ENCODE measurements at regions not wholly inside any gene's neighbourhood (a gene's known extent, or its start where the extent isn't known, plus 50 kb on each side); places are given as distances from the start of the nearest gene placed in this dataset.

DNA sequence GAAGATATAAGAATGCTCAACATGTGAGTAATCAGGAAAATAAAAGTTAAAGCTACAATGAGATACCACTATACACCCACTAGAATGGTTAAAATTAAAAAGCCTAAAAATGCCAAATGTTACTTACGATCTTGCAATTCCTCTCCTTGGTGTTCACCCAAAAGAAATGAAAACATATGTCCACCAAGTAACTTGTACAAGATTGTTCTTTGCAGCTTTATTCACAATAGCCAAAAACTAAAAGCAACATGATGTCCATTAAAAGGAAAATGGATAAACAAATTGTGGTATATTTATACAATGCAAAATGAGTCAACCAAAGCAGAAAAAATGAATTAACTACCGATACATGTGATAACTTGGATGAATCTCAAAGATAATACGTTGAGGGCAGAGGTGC is 301.6 kb upstream of the THBS1 start:
- no peak overlapping the region for H3K9ac ChIP-seq (ENCODE audit: low read length)
- no peaks in the 10 kb centered on the region for H3K36me3 ChIP-seq (ENCODE audit: control insufficient read depth, low read depth, low read length)
- H3K9me3 ChIP-seq (ENCODE audit: control insufficient read depth, low read depth, low read length) = no peaks in the 10 kb centered on the region
- H3K27ac ChIP-seq (ENCODE audit: low read length) = no peak overlapping the region
- no peaks in the 10 kb centered on the region for H3K27me3 ChIP-seq (ENCODE audit: control insufficient read depth, insufficient read depth, low read length)
- H3K4me3 ChIP-seq (ENCODE audit: low read length) = no peak overlapping the region
- H3K4me1 ChIP-seq (ENCODE audit: control insufficient read depth, low read depth, low read length) = peaks cover 5% of the 10 kb centered on the region

DNA sequence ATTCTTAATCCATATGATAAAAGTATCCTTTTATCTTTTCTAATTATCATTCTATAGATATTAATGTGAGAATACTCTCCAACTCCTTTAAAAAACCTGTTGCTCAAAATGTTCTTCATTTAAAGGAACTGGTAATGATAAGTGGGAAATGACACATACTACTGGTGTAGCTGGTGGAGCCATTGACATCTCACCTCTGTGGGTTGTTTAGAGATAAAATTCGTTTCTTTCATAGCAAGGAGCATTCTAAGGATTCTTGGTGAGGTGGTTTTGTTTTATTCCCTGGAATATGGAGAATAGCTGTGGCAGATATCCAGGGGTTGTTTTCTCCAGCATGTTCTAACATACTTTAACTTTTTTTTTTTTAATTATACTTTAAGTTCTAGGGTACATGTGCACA is 299.8 kb upstream of the THBS1 start:
- Histone ChIP-seq H3K9me3 (ENCODE audit: control insufficient read depth, low read depth, low read length) (no peaks in the 10 kb centered on the region), H3K4me1 (ENCODE audit: control insufficient read depth, low read depth, low read length) (no peaks in the 10 kb centered on the region), H3K4me3 (ENCODE audit: low read length) (no peak overlapping the region), H3K27me3 (ENCODE audit: control insufficient read depth, insufficient read depth, low read length) (no peaks in the 10 kb centered on the region), H3K36me3 (ENCODE audit: control insufficient read depth, low read depth, low read length) (no peaks in the 10 kb centered on the region), H3K9ac (ENCODE audit: low read length) (no peak overlapping the region), H3K27ac (ENCODE audit: low read length) (no peak overlapping the region)

DNA sequence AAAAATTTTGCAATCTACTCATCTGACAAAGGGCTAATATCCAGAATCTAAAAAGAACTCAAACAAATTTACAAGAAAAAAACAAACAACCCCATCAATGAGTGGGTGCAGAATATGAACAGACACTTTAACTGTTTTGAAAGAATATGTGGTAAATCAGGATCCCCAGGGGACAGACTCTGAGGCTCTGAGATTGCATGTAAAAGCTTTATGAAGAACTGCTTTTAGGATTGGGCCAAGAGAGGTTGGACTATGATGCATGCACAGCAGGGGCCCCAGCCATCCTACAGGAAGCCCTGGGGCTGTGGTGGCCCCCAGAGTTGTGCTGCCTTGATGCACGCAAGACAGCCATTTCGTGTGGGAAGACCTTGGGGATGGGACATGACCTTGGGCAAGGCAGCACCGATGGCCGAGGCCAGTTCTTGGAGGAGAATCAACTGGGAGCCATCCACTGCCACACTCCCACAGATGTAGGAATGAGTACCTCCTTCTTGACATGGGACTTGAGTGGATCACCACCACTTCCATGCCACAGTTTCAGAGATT is 298.1 kb upstream of the THBS1 start:
- Histone ChIP-seq H3K27ac (ENCODE audit: low read length) (no peak overlapping the region), H3K36me3 (ENCODE audit: control insufficient read depth, low read depth, low read length) (no peaks in the 10 kb centered on the region), H3K4me1 (ENCODE audit: control insufficient read depth, low read depth, low read length) (no peaks in the 10 kb centered on the region), H3K4me3 (ENCODE audit: low read length) (no peak overlapping the region), H3K9me3 (ENCODE audit: control insufficient read depth, low read depth, low read length) (no peaks in the 10 kb centered on the region), H3K9ac (ENCODE audit: low read length) (no peak overlapping the region), H3K27me3 (ENCODE audit: control insufficient read depth, insufficient read depth, low read length) (no peaks in the 10 kb centered on the region)

GRCh38 chr15:39283531-39283930 is 297.3 kb upstream of the THBS1 start:
- Histone ChIP-seq H3K4me3 (ENCODE audit: low read length) (no peak overlapping the region), H3K9me3 (ENCODE audit: control insufficient read depth, low read depth, low read length) (no peaks in the 10 kb centered on the region), H3K27me3 (ENCODE audit: control insufficient read depth, insufficient read depth, low read length) (no peaks in the 10 kb centered on the region), H3K9ac (ENCODE audit: low read length) (no peak overlapping the region), H3K36me3 (ENCODE audit: control insufficient read depth, low read depth, low read length) (no peaks in the 10 kb centered on the region), H3K27ac (ENCODE audit: low read length) (no peak overlapping the region), H3K4me1 (ENCODE audit: control insufficient read depth, low read depth, low read length) (no peaks in the 10 kb centered on the region)

DNA sequence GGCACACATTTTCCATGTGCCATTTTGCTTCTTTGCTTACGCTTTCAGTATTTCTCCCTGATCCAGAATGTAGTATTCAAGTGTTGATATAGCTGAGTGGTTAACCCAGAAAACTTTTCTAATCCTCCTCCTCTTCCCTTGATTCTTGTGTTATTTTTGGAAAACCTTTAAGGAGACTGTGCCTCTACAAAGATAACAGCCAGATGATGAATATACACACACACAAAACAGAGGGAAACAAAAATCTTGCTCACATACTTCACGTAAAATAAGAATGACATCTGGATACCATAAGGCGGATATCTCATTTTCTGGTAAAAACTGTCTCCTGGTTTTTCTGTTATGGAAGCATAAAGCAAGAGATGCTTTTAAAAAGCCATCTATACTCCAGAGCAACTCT is 295.8 kb upstream of the THBS1 start:
- no peaks in the 10 kb centered on the region for H3K27me3 ChIP-seq (ENCODE audit: control insufficient read depth, insufficient read depth, low read length)
- no peak overlapping the region for H3K9ac ChIP-seq (ENCODE audit: low read length)
- no peaks in the 10 kb centered on the region for H3K4me1 ChIP-seq (ENCODE audit: control insufficient read depth, low read depth, low read length)
- H3K9me3 ChIP-seq (ENCODE audit: control insufficient read depth, low read depth, low read length) = no peaks in the 10 kb centered on the region
- no peak overlapping the region for H3K27ac ChIP-seq (ENCODE audit: low read length)
- no peaks in the 10 kb centered on the region for H3K36me3 ChIP-seq (ENCODE audit: control insufficient read depth, low read depth, low read length)
- no peak overlapping the region for H3K4me3 ChIP-seq (ENCODE audit: low read length)

- H3K27ac ChIP-seq (ENCODE audit: low read length) = no peak overlapping the region
- no peaks in the 10 kb centered on the region for H3K36me3 ChIP-seq (ENCODE audit: control insufficient read depth, low read depth, low read length)
- no peaks in the 10 kb centered on the region for H3K4me1 ChIP-seq (ENCODE audit: control insufficient read depth, low read depth, low read length)
- no peaks in the 10 kb centered on the region for H3K27me3 ChIP-seq (ENCODE audit: control insufficient read depth, insufficient read depth, low read length)
- H3K9me3 ChIP-seq (ENCODE audit: control insufficient read depth, low read depth, low read length) = no peaks in the 10 kb centered on the region
- no peak overlapping the region for H3K4me3 ChIP-seq (ENCODE audit: low read length)
- H3K9ac ChIP-seq (ENCODE audit: low read length) = no peak overlapping the region
These were observed 295.2 kb upstream of the THBS1 start for GRCh38 chr15:39285663-39286062.

GRCh38 chr15:39286706-39287105 is 294.2 kb upstream of the THBS1 start:
- Histone ChIP-seq H3K9ac (ENCODE audit: low read length) (no peak overlapping the region), H3K27me3 (ENCODE audit: control insufficient read depth, insufficient read depth, low read length) (no peaks in the 10 kb centered on the region), H3K4me1 (ENCODE audit: control insufficient read depth, low read depth, low read length) (no peaks in the 10 kb centered on the region), H3K9me3 (ENCODE audit: control insufficient read depth, low read depth, low read length) (no peaks in the 10 kb centered on the region), H3K4me3 (ENCODE audit: low read length) (no peak overlapping the region), H3K27ac (ENCODE audit: low read length) (no peak overlapping the region), H3K36me3 (ENCODE audit: control insufficient read depth, low read depth, low read length) (no peaks in the 10 kb centered on the region)

GRCh38 chr15:39287322-39288195 is 293.3 kb upstream of the THBS1 start:
- Histone ChIP-seq H3K9me3 (ENCODE audit: control insufficient read depth, low read depth, low read length) (no peaks in the 10 kb centered on the region), H3K9ac (ENCODE audit: low read length) (no peak overlapping the region), H3K27me3 (ENCODE audit: control insufficient read depth, insufficient read depth, low read length) (no peaks in the 10 kb centered on the region), H3K4me1 (ENCODE audit: control insufficient read depth, low read depth, low read length) (no peaks in the 10 kb centered on the region), H3K36me3 (ENCODE audit: control insufficient read depth, low read depth, low read length) (no peaks in the 10 kb centered on the region), H3K27ac (ENCODE audit: low read length) (no peak overlapping the region), H3K4me3 (ENCODE audit: low read length) (no peak overlapping the region)

DNA sequence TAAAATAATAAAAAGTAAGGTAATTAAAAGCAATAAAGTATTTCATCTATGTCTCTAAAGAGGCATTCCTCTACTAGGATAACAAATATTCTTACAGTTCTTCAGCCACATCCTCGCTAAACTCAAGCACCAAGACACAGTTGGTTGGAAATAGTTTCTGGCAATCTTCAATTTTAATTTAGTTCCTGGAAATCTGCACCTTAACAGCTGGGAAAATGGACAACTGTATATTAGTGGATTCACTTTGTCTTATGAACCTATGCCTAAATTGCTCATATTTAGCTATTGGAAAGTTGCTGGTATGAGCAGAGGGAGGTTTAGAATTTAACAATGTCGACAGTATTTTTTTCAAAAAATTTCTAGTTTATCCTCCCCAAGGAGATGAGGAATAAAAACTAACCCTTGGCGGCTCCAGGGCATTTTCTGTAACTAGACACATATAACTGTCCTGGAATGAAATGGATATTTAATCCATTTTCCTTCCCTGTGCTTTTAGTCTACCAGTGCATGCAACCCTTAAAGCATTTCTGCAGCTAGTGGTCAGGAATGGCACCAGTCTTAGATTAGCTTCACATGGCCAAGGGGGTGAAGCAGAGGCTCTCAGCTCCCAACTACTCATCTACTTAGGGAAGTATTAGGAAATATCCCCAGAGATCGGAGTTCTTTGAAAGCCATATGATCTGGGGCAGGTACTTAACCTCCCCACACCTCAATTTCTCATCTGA is 290.0 kb upstream of the THBS1 start:
- H3K4me1 ChIP-seq (ENCODE audit: control insufficient read depth, low read depth, low read length) = no peaks in the 10 kb centered on the region
- H3K27me3 ChIP-seq (ENCODE audit: control insufficient read depth, insufficient read depth, low read length) = no peaks in the 10 kb centered on the region
- no peaks in the 10 kb centered on the region for H3K9me3 ChIP-seq (ENCODE audit: control insufficient read depth, low read depth, low read length)
- no peak overlapping the region for H3K27ac ChIP-seq (ENCODE audit: low read length)
- H3K36me3 ChIP-seq (ENCODE audit: control insufficient read depth, low read depth, low read length) = no peaks in the 10 kb centered on the region
- H3K9ac ChIP-seq (ENCODE audit: low read length) = no peak overlapping the region
- H3K4me3 ChIP-seq (ENCODE audit: low read length) = no peak overlapping the region

GRCh38 chr15:39291690-39292089 is 289.2 kb upstream of the THBS1 start:
- H3K27me3 ChIP-seq (ENCODE audit: control insufficient read depth, insufficient read depth, low read length) = no peaks in the 10 kb centered on the region
- H3K9ac ChIP-seq (ENCODE audit: low read length) = no peak overlapping the region
- H3K9me3 ChIP-seq (ENCODE audit: control insufficient read depth, low read depth, low read length) = no peaks in the 10 kb centered on the region
- H3K4me3 ChIP-seq (ENCODE audit: low read length) = no peak overlapping the region
- no peaks in the 10 kb centered on the region for H3K36me3 ChIP-seq (ENCODE audit: control insufficient read depth, low read depth, low read length)
- no peak overlapping the region for H3K27ac ChIP-seq (ENCODE audit: low read length)
- no peaks in the 10 kb centered on the region for H3K4me1 ChIP-seq (ENCODE audit: control insufficient read depth, low read depth, low read length)

DNA sequence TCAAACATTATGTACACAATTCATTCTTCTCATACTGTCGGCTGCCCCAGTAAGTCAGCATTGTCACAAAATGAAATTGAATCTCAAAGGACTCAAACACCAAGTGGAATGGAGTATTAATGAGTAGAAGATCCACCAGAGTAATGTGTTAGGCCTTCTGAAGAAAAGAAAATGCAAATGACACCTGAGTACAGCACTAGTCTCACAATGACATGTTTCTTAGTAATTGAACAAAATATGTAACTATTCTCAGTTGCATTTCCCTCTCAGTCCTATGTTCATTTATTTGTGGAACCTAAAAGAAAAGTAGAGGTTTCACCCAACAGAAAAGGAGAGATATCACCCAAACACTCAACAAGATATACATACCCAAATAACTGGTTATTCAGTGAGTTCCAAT is 283.9 kb upstream of the THBS1 start:
- Histone ChIP-seq H3K4me3 (ENCODE audit: low read length) (no peak overlapping the region), H3K9me3 (ENCODE audit: control insufficient read depth, low read depth, low read length) (no peaks in the 10 kb centered on the region), H3K27ac (ENCODE audit: low read length) (no peak overlapping the region), H3K27me3 (ENCODE audit: control insufficient read depth, insufficient read depth, low read length) (no peaks in the 10 kb centered on the region), H3K4me1 (ENCODE audit: control insufficient read depth, low read depth, low read length) (no peaks in the 10 kb centered on the region), H3K36me3 (ENCODE audit: control insufficient read depth, low read depth, low read length) (no peaks in the 10 kb centered on the region), H3K9ac (ENCODE audit: low read length) (no peak overlapping the region)
